Fibroblast of gingiva (primary cell): ENCODE measurements at regions not wholly inside any gene's neighbourhood (a gene's known extent, or its start where the extent isn't known, plus 50 kb on each side); places are given as distances from the start of the nearest gene placed in this dataset.
A peak's percentile ranks its signal among the peaks of the same experiment; 100 is the strongest.

ENCODE experiments used
- DNase-seq: peaks from one replicate; pipeline ENCODE4 v3.0.0-alpha.2; 2011; ENCODE audit warnings: low read depth

DNA sequence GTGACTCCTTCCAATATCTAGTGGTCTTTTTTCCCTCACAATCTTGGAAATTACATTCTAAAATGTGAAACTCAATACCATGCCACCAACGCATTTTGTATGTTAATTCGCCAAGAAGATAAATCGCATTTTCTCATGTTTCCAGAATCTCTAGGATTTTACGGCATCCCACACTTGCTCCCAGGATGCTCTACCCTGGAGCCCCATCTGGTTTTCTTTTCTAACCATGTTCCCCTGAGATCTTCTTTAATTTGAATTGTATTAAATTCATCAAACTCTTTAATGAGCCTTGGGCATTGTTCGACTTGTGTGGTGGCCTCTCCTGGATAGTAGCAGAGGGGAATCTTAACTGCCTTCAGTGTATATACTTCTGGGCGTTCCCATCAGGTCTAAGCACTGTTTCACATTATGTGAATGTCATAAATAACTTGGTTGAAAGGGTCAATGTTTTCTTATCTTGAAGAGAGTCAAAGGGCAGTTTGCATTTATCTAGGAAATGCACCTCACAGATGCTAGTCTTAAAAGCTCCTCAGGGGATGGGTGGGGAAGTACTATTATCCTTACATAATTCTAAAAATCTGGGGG lies 169.1 kb upstream of the MEOX2 start:
- DNase-seq: no peak

GRCh38 chr7:15854841-15855524 lies 168.5 kb upstream of the MEOX2 start:
- DNase-seq: no peak

DNA sequence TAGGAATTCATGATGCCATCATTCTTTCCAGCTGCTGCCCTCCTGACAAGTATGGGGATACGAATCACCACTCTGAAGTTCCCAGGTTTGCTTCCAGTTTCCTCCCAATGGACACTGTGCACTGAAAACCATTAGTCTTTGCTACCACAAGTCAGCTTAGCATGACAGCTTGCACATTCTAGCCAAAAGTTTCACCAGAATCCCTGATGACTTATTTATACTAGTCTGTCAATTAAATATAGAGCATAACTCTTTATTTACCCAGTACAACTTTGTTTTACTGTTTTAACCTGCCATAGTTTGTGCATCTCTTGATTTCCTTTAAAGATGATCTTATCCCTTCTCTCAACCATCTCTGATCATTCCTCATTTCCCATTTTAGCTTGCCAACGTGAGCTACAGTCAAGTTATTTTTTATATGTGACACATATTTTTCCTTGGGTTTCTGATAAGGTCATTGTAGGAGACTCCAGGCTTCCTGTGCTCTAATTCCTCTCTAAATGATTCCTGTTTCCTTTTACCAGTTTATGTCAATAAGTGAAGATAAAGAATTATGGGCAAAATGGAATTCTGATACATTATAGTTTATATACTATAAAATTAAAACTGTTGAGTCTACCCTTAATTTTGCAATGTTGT lies 167.5 kb upstream of the MEOX2 start:
- DNase-seq: peak; percentile 11

GRCh38 chr7:15851201-15851600 lies 164.7 kb upstream of the MEOX2 start:
- DNase-seq: no peak

GRCh38 chr7:15848901-15849300 lies 162.4 kb upstream of the MEOX2 start:
- DNase-seq: no peak

DNA sequence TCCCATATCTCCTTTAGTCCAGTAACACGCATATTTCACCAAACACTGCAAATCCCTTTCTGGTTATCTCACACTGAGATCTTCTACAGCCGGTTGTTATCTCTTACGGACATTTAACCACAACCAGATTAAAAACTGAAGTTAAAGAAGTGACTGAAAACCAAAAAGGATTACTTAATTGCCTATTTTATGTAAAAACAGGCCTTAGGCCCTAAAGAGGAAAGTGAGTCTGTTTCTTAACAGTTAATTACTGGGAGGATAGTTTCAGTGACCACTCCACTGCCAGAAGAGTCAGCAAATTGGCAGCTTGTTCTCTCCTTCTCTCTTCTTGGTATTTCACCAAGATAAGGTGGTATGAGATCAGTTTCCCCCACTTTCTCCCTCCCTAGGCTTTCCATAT lies 161.9 kb upstream of the MEOX2 start:
- DNase-seq: no peak

DNA sequence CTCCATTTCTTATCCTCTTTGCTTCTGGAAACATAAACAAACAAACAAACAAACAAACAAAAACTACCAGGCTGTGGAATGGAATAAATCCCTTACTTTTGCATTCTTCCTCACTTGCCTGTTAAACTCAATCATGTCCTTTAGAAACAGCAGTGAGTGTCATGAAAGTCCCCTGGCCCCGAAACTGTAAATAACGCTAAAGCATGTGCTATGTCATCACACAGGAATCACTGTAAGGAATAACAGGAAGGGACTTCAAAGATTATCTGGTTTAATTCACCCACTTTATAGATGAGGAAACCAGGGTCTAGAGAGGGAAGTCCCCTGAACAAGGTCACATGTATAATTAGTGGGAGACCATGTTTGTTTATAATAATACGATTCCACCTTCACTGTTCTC lies 159.4 kb upstream of the MEOX2 start:
- no peak for DNase-seq

DNA sequence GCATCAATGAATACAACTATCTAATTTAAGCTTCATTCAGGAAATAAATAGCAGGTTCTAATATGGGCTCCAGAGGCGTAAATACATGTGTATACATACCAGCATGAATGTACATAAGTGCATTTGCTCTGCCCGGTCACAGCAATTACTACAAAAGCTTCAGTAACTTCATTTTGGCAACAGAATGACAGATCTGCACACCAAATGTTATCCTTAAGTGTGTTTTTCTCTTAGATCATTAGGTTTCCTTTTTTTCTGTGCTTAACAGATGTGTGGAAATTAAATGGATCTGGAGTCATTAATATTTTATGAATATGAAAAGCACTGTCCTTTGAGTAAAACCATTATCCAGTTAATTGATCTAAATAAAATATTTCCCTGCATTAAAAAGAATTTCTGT lies 159.0 kb upstream of the MEOX2 start:
- DNase-seq: no peak

GRCh38 chr7:15839416-15840100 lies 153.1 kb upstream of the MEOX2 start:
- peak; percentile 23 for DNase-seq

DNA sequence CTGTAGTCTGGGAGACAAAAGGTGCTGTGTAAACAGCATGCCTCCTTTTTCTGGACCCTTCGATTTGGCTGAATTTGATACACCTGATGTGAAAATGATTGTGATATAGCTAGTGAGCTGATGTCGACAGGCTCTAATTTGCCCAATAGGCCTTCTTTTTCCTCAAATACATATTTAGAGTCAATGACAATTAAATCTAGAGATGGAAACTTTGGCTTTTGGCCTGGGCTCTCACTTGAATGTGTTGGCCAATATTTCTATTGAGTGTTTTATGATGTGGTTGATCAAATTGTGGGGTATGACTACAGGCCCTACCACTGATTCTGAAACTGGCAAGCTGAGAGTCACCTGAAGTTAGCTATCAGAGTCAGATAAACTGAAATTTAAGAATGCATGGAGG lies 151.8 kb upstream of the MEOX2 start:
- no peak for DNase-seq

DNA sequence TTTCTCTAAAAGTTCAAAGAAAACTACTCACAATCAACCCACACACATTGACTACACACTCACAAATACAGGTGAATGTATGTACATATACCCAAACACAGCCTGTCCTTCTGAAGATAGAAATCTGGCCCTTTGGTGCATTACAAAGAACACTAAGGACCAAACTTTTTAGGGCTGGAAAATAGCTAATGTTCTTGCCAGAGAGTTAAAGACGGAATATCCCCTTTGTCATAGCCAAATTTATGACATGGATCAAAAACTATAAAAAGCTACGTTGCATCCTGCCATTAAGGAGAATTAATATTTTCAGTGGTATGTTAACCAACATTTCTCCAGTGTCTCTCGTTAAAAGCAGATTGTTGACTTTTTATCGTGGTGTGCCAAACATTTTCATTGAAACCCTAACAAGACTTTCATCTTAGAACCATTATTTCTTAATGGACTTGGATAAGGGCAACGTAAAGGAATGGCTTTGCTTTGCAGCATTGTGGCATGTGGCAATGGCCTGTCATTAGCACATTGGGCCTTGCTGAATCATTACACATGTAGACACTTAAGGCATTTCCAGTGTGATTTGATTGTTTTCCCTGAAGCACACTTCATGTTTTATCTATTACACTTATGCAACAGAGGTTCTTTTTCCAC lies 150.9 kb upstream of the MEOX2 start:
- DNase-seq: peak; percentile 66

DNA sequence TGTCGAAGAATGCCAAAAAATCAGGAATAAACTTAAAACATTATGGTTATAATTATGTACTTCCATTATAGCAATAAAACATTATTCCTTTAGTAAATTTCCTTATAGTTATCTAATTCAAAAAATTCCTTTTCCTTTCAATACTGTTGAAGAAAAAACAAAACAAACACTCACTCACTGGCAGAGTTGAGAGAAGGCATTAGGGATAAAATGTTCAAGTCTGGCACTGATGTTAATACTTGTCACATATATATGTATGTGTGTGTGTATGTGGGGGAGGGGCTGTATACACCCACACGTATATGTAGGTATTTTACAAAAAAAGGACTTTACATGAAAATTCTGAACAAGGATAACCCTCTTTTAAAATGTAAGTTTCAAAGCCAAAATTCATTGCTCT lies 150.2 kb upstream of the MEOX2 start:
- DNase-seq: no peak

GRCh38 chr7:15836041-15836440 lies 149.6 kb upstream of the MEOX2 start:
- no peak for DNase-seq

GRCh38 chr7:15834446-15834845 lies 148.0 kb upstream of the MEOX2 start:
- DNase-seq: no peak

- DNase-seq: peak; percentile 58
These were observed 146.5 kb upstream of the MEOX2 start for GRCh38 chr7:15832996-15833395.

DNA sequence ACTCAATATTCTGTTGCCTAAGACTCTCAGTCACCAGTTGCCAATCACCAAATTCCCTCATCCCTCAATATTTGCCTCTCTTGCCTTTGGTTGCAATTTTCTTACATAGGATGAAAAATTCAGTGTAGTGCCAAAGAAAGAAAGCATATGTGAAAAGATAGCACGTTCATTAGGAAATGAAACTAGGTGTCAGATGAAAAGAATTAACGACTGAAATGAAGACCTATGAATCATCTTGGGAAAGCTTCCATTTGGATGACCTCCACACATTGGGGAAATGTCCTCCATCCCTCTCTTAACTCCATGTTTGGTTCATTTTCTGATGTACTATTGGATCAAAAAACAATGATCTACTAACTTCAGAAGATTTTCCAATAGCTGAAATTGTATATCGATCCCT lies 145.1 kb upstream of the MEOX2 start:
- DNase-seq: peak; percentile 28

DNA sequence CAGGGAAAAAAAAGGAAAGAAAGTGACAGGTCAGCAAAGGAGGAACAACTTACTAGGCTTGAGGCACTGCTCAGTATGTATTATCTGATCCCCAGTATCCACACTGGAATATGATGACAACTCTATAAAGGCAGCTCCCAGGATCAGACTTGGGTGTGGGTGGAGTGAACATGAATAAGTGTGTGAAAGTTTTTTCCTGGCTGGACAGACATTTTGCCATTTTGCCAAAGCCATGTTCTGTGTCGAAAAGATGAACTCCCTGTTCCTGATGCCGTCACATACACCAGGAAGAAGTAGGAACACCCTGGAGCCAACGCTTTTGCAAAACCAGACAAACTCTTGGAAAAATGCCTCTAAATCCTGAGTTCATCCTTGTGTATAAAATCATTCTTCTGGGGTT lies 143.2 kb upstream of the MEOX2 start:
- DNase-seq: peak; percentile 24

DNA sequence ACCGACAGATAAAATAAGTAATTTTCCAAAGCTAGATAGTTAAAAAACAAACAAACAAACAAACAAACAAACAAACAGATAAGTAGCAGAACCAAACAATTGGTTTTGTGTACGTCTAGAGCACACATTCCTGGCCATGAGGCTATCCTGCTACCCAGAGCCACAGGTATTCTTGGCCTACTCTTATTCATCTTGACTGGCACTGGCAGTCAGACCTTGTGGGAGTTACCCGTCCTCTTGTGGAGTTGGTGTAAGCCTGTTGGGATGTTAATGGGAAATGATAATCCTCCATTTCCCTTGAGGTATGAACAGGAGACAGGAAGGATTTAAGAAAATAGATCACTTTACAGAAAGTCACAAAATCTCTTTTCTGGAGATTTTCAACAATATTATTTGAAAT lies 142.4 kb upstream of the MEOX2 start:
- no peak for DNase-seq

- DNase-seq: peak; percentile 84
These were observed 135.3 kb upstream of the MEOX2 start for GRCh38 chr7:15821484-15822427.

DNA sequence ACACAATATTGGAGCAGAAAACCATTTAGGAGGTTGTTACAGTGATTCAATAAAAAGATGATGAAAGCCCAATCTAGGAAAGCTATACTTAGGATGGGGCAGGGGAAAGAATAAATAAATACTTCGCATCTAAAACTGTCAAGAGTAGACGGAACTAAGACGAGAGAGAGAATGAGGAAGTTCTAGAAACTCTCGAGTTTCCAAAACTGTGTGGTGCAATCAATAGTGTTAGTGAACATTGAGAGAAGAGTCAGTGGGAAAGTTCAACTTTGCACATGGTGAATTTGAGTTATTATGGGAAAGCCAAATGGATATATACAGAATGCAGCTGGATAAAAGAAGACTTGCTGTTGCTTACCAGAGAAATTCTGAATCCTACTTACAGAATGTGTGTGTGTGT lies 133.8 kb upstream of the MEOX2 start:
- DNase-seq: no peak

- no peak for DNase-seq
These were observed 130.4 kb upstream of the MEOX2 start for GRCh38 chr7:15816835-15817426.
